ENCODE measurements at regions not wholly inside any gene's neighbourhood (a gene's known extent, or its start where the extent isn't known, plus 50 kb on each side); places are given as distances from the start of the nearest gene placed in this dataset.
"Not testable (repeated sequence)": the region's sequence is repeated elsewhere in the genome, so short reads cannot be mapped to it uniquely, and the experiment has no call there.

DNA sequence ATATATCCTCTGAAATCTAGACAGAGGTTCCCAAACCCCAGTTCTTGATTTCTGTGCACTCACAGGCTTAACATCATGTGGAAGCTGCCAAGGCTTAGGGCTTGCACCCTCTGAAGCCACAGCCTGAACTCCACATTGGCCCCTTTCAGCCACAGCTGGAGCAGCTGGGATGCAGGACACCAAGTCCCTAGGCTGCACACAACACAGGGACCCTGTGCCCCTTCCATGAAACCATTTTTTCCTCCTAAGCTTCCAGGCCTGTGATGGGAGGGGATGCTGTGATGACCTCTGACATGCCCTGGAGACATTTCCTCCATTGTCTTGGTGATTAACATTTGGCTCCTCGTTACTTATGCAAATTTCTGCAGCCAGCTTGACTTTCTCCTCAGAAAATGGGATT lies 127.8 kb downstream of the SUCLA2 start:
- TF ChIP-seq, protein P1, sequence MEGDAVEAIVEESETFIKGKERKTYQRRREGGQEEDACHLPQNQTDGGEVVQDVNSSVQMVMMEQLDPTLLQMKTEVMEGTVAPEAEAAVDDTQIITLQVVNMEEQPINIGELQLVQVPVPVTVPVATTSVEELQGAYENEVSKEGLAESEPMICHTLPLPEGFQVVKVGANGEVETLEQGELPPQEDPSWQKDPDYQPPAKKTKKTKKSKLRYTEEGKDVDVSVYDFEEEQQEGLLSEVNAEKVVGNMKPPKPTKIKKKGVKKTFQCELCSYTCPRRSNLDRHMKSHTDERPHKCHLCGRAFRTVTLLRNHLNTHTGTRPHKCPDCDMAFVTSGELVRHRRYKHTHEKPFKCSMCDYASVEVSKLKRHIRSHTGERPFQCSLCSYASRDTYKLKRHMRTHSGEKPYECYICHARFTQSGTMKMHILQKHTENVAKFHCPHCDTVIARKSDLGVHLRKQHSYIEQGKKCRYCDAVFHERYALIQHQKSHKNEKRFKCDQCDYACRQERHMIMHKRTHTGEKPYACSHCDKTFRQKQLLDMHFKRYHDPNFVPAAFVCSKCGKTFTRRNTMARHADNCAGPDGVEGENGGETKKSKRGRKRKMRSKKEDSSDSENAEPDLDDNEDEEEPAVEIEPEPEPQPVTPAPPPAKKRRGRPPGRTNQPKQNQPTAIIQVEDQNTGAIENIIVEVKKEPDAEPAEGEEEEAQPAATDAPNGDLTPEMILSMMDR (IDR thresholded peaks at IDR 0.05), result not testable (repeated sequence)
- not testable (repeated sequence) for TF ChIP-seq POLR2A (IDR thresholded peaks at IDR 0.05)
